ENCODE measurements at regions not wholly inside any gene's neighbourhood (a gene's known extent, or its start where the extent isn't known, plus 50 kb on each side); places are given as distances from the start of the nearest gene placed in this dataset.
"Not testable (repeated sequence)": the region's sequence is repeated elsewhere in the genome, so short reads cannot be mapped to it uniquely, and the experiment has no call there.

GRCh38 chr11:91067666-91068065 is 844.8 kb upstream of the CHORDC1 start:
- H3K36me3 ChIP-seq (ENCODE audit: control insufficient read depth, insufficient read depth, low read length), result no peaks in the 10 kb centered on the region
- no CpG with 5 or more reads among the region's 2 CpGs for WGBS (ENCODE audit: insufficient coverage, low lambda C conversion rate)

GRCh38 chr11:91066456-91067047 is 843.7 kb upstream of the CHORDC1 start:
- Histone ChIP-seq H3K27ac (ENCODE audit: low read length) (no peak overlapping the region), H3K4me1 (ENCODE audit: control insufficient read depth, insufficient read depth, low read length) (no peaks in the 10 kb centered on the region), H3K9me3 (ENCODE audit: control insufficient read depth, low read depth, low read length) (no peaks in the 10 kb centered on the region), H3K36me3 (ENCODE audit: control insufficient read depth, insufficient read depth, low read length) (no peaks in the 10 kb centered on the region), H3K27me3 (ENCODE audit: control insufficient read depth, insufficient read depth, low read length) (no peaks in the 10 kb centered on the region), H3K4me3 (ENCODE audit: low read length) (no peak overlapping the region)
- 28% methylated on average over 5 of the region's 5 CpGs for WGBS (ENCODE audit: insufficient coverage, low lambda C conversion rate)
- no peak for DNase-seq

More at GRCh38 chr11:91067666-91068065, 844.8 kb upstream of the CHORDC1 start:
- Histone ChIP-seq H3K9me3 (ENCODE audit: control insufficient read depth, low read depth, low read length) (no peaks in the 10 kb centered on the region), H3K27me3 (ENCODE audit: control insufficient read depth, insufficient read depth, low read length) (no peaks in the 10 kb centered on the region), H3K4me3 (ENCODE audit: low read length) (no peak overlapping the region), H3K4me1 (ENCODE audit: control insufficient read depth, insufficient read depth, low read length) (no peaks in the 10 kb centered on the region), H3K27ac (ENCODE audit: low read length) (no peak overlapping the region)
- DNase-seq, result no peak

GRCh38 chr11:91063399-91063798 is 840.5 kb upstream of the CHORDC1 start:
- not testable (repeated sequence) for H3K36me3 ChIP-seq (ENCODE audit: control insufficient read depth, insufficient read depth, low read length); DNase-seq; H3K4me1 ChIP-seq (ENCODE audit: control insufficient read depth, insufficient read depth, low read length); H3K4me3 ChIP-seq (ENCODE audit: low read length); H3K27me3 ChIP-seq (ENCODE audit: control insufficient read depth, insufficient read depth, low read length); H3K27ac ChIP-seq (ENCODE audit: low read length); H3K9me3 ChIP-seq (ENCODE audit: control insufficient read depth, low read depth, low read length)
- no CpG with 5 or more reads among the region's 29 CpGs for WGBS (ENCODE audit: insufficient coverage, low lambda C conversion rate)

GRCh38 chr11:91047882-91048281 is 825.0 kb upstream of the CHORDC1 start:
- no CpG with 5 or more reads among the region's 2 CpGs for WGBS (ENCODE audit: insufficient coverage, low lambda C conversion rate)
- no peak overlapping the region for H3K4me3 ChIP-seq (ENCODE audit: low read length)

GRCh38 chr11:91046261-91046660 is 823.4 kb upstream of the CHORDC1 start:
- 90% methylated on average over 2 of the region's 6 CpGs for WGBS (ENCODE audit: insufficient coverage, low lambda C conversion rate)
- H3K36me3 ChIP-seq (ENCODE audit: control insufficient read depth, insufficient read depth, low read length), result no peaks in the 10 kb centered on the region
- no peak overlapping the region for H3K4me3 ChIP-seq (ENCODE audit: low read length)
- no peak overlapping the region for H3K27ac ChIP-seq (ENCODE audit: low read length)
- H3K27me3 ChIP-seq (ENCODE audit: control insufficient read depth, insufficient read depth, low read length), result no peaks in the 10 kb centered on the region
- DNase-seq, result no peak
- H3K4me1 ChIP-seq (ENCODE audit: control insufficient read depth, insufficient read depth, low read length), result no peaks in the 10 kb centered on the region
- H3K9me3 ChIP-seq (ENCODE audit: control insufficient read depth, low read depth, low read length), result no peaks in the 10 kb centered on the region

More at GRCh38 chr11:91047882-91048281, 825.0 kb upstream of the CHORDC1 start:
- Histone ChIP-seq H3K9me3 (ENCODE audit: control insufficient read depth, low read depth, low read length) (no peaks in the 10 kb centered on the region), H3K4me1 (ENCODE audit: control insufficient read depth, insufficient read depth, low read length) (no peaks in the 10 kb centered on the region), H3K27me3 (ENCODE audit: control insufficient read depth, insufficient read depth, low read length) (no peaks in the 10 kb centered on the region), H3K36me3 (ENCODE audit: control insufficient read depth, insufficient read depth, low read length) (no peaks in the 10 kb centered on the region), H3K27ac (ENCODE audit: low read length) (no peak overlapping the region)
- no peak for DNase-seq

GRCh38 chr11:91041626-91042025 is 818.8 kb upstream of the CHORDC1 start:
- no peak for DNase-seq
- no peak overlapping the region for H3K4me3 ChIP-seq (ENCODE audit: low read length)
- no peaks in the 10 kb centered on the region for H3K27me3 ChIP-seq (ENCODE audit: control insufficient read depth, insufficient read depth, low read length)
- H3K36me3 ChIP-seq (ENCODE audit: control insufficient read depth, insufficient read depth, low read length), result no peaks in the 10 kb centered on the region
- H3K4me1 ChIP-seq (ENCODE audit: control insufficient read depth, insufficient read depth, low read length), result no peaks in the 10 kb centered on the region
- H3K9me3 ChIP-seq (ENCODE audit: control insufficient read depth, low read depth, low read length), result no peaks in the 10 kb centered on the region
- H3K27ac ChIP-seq (ENCODE audit: low read length), result no peak overlapping the region

GRCh38 chr11:91023731-91024130 is 800.9 kb upstream of the CHORDC1 start:
- Histone ChIP-seq H3K4me1 (ENCODE audit: control insufficient read depth, insufficient read depth, low read length) (no peaks in the 10 kb centered on the region), H3K27ac (ENCODE audit: low read length) (no peak overlapping the region), H3K9me3 (ENCODE audit: control insufficient read depth, low read depth, low read length) (no peaks in the 10 kb centered on the region), H3K36me3 (ENCODE audit: control insufficient read depth, insufficient read depth, low read length) (no peaks in the 10 kb centered on the region), H3K27me3 (ENCODE audit: control insufficient read depth, insufficient read depth, low read length) (no peaks in the 10 kb centered on the region), H3K4me3 (ENCODE audit: low read length) (no peak overlapping the region)
- no peak for DNase-seq
- WGBS (ENCODE audit: insufficient coverage, low lambda C conversion rate), result 86% methylated on average over 1 of the region's 2 CpGs

GRCh38 chr11:91011503-91011902 is 788.7 kb upstream of the CHORDC1 start:
- no peak overlapping the region for H3K27ac ChIP-seq (ENCODE audit: low read length)
- no peak for DNase-seq
- H3K36me3 ChIP-seq (ENCODE audit: control insufficient read depth, insufficient read depth, low read length), result no peaks in the 10 kb centered on the region
- H3K4me3 ChIP-seq (ENCODE audit: low read length), result no peak overlapping the region
- no peaks in the 10 kb centered on the region for H3K27me3 ChIP-seq (ENCODE audit: control insufficient read depth, insufficient read depth, low read length)
- H3K4me1 ChIP-seq (ENCODE audit: control insufficient read depth, insufficient read depth, low read length), result no peaks in the 10 kb centered on the region
- WGBS (ENCODE audit: insufficient coverage, low lambda C conversion rate), result 100% methylated on average over 1 of the region's 2 CpGs
- peaks cover 5% of the 10 kb centered on the region for H3K9me3 ChIP-seq (ENCODE audit: control insufficient read depth, low read depth, low read length)

- no peaks in the 10 kb centered on the region for H3K4me1 ChIP-seq (ENCODE audit: control insufficient read depth, insufficient read depth, low read length)
- no peak for DNase-seq
- no peak overlapping the region for H3K4me3 ChIP-seq (ENCODE audit: low read length)
- no peaks in the 10 kb centered on the region for H3K36me3 ChIP-seq (ENCODE audit: control insufficient read depth, insufficient read depth, low read length)
- no peak overlapping the region for H3K27ac ChIP-seq (ENCODE audit: low read length)
- H3K27me3 ChIP-seq (ENCODE audit: control insufficient read depth, insufficient read depth, low read length), result no peaks in the 10 kb centered on the region
- 43% methylated on average over 1 of the region's 1 CpG for WGBS (ENCODE audit: insufficient coverage, low lambda C conversion rate)
- H3K9me3 ChIP-seq (ENCODE audit: control insufficient read depth, low read depth, low read length), result peaks cover 5% of the 10 kb centered on the region
These were observed 782.6 kb upstream of the CHORDC1 start for GRCh38 chr11:91005458-91005857.

- Histone ChIP-seq H3K4me3 (ENCODE audit: low read length) (no peak overlapping the region), H3K27ac (ENCODE audit: low read length) (no peak overlapping the region), H3K36me3 (ENCODE audit: control insufficient read depth, insufficient read depth, low read length) (no peaks in the 10 kb centered on the region), H3K27me3 (ENCODE audit: control insufficient read depth, insufficient read depth, low read length) (no peaks in the 10 kb centered on the region), H3K9me3 (ENCODE audit: control insufficient read depth, low read depth, low read length) (no peaks in the 10 kb centered on the region), H3K4me1 (ENCODE audit: control insufficient read depth, insufficient read depth, low read length) (no peaks in the 10 kb centered on the region)
- 45% methylated on average over 1 of the region's 3 CpGs for WGBS (ENCODE audit: insufficient coverage, low lambda C conversion rate)
- no peak for DNase-seq
These were observed 774.4 kb upstream of the CHORDC1 start for GRCh38 chr11:90997241-90997640.

- no CpG with 5 or more reads among the region's 22 CpGs for WGBS (ENCODE audit: insufficient coverage, low lambda C conversion rate)
- not testable (repeated sequence) for H3K27me3 ChIP-seq (ENCODE audit: control insufficient read depth, insufficient read depth, low read length); H3K9me3 ChIP-seq (ENCODE audit: control insufficient read depth, low read depth, low read length); H3K27ac ChIP-seq (ENCODE audit: low read length); H3K36me3 ChIP-seq (ENCODE audit: control insufficient read depth, insufficient read depth, low read length); H3K4me1 ChIP-seq (ENCODE audit: control insufficient read depth, insufficient read depth, low read length); H3K4me3 ChIP-seq (ENCODE audit: low read length); DNase-seq
These were observed 749.3 kb upstream of the CHORDC1 start for GRCh38 chr11:90972159-90972558.
